ENCODE measurements at regions not wholly inside any gene's neighbourhood (a gene's known extent, or its start where the extent isn't known, plus 50 kb on each side); places are given as distances from the start of the nearest gene placed in this dataset.

DNA sequence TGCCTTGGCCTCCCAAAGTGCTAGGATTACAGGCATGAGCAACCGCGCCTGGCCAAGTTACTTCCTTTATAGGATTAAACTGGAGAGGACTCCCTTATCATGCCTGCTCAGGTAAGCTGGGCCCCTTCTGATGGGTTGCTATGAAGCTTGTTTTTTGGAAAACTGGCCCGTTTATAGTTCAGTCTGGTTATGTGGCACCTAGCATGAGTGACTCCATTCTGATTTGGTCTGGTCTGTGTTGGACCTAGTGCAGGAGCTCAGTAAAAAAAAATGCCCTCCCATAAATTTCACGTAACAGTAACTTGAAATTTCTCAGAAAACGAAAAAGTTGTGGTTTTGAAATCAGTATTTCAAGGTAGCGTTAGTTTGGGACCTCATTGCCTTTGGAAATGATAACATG is 448.4 kb downstream of the HACE1 start:
- DNase-seq = no peak

DNA sequence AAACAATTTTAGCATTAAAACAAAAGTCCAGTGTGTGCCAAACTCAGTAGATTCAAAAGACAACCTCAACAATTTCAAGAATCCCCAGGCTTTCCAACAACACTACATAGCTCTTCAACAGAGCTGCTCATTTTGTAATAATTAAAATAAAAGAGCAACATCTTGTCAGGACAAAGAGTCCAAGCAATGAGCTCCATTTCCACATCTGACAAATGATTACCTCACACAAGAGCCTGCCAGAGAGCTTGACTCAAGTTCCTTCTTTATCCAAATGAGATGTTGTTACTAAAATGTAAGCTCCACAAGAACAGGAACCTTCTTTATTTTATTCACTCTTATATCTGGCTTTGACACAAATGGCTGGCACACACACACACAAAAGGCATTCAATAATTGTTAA is 449.8 kb downstream of the HACE1 start:
- no peak for DNase-seq

DNA sequence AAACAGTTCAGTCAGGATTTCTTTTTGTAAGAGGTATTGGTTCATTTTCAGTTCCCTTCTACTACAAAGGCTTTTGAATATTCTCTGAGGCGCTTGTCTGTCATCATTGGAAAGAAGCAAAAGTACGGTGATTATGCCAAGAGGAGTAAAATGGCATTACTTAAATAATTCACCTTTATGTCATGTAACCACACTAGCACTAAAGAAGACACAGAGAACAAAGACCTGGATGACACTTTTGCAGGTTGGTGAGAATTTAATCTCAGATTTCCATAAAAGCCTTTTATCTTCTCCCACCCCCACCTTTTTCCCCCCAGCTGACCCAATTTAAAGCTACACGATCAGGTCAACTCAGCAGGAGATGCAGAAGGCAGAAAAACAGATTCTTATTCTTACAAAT is 451.8 kb downstream of the HACE1 start:
- DNase-seq = no peak

DNA sequence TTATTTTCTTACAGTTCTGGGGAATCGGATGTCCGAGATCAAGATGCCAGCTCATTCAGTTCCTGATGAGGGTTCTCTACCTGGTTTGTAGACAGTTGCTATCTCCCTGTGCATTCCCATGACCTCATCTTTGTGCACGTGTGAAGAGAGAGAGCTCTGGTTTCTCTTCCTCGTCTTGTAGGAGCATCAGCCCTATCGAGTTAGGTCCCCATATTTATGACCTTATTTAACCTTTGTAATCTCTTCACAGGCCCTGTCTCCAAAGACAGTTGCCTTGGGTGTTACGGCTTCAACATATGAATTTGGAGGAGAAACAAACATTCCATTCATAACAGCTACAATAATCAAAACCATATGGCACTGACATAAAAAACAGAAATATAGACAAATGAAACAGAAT is 455.3 kb downstream of the HACE1 start:
- no peak for DNase-seq

DNA sequence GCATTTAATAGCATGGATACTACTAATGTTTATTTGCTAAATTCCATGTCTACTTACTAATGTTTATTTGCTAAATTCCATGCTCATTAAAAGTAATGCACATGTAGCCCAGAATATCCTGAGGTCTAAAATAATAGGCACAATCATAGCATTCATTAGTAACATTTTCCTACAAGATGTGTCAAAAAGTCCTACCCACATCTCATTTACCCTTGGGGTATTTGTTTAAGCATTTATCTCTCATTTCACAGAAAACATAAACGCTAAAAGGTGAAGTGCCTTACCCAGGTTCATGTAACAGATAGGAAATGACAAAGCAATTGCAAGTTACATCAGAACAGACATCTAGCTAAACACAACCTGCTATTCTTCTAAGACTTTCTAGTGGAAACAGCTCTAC is 457.1 kb downstream of the HACE1 start:
- no peak for DNase-seq

DNA sequence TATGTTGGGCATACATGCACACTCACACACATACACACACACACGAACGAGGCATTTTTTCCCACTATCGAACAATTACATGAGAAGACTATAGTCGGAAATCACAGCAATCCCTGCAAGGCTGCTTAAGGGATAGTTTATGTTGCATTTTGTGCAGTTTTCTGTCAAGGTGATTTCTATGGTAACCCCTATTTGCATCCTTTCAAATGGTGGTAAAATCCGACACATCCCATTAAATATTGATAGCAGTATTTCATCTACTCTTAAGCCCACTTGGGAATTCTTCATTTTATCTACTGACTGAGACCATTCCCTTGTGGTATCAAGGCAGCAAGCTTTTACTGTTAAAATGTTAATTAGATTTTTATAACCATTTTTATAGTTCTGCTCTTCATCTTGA is 457.8 kb downstream of the HACE1 start:
- DNase-seq = no peak

DNA sequence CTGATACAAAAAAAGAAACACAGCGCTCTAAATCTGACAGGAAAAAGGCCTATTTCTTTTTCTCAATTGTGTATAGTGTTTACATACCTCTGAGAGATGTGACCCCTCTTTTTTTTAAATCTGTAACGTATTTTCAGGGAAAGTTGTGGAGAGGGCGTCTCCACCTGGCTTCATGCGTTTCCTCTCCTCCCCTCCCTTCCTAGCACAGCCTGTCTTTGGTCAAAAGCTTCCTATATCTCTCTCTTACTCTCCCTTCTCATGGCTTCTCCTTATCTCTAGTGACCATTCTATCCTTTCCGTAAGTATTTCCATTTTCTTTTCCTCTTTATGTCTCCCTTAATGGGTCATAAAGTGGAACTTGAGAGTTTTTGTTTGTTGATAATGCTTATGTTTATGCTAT is 458.9 kb downstream of the HACE1 start:
- no peak for DNase-seq

DNA sequence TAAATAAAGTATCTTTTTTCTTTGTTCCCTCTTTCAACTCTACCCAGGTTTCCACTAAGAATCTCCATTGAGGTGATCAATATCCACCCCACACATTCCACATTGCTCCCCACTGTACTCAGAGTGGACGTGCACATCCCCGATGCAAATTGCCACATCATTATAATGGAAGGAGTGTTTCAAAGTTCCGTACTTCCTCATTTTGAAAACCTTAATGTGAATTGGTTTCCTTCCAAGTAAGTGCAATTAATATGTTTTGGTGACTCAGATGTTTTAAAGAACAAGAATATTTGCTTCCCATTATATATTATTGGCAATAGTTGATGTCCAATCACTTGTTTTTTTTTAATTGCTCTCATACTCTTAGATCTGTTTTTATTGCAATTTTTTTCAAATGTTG is 463.6 kb downstream of the HACE1 start:
- peak; percentile 5 for DNase-seq

DNA sequence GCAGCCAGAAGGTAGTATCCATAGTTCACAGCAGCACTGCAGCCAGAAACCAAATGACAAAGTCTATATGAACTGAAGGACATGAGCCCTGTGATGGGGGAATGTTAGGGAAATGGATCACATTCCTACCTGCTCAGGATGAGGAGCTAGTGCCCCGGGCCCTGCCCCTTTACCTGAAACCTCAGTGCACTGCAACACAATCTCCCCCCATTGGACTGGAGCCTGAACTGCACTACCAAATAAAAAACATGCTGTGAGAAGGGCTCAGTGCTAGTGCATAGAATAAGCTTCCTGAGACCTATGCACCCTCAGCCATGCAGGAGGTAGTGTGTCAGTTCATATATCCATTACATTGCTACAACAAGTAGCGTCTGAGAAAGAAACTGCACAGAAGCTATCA is 477.8 kb downstream of the HACE1 start:
- no peak for DNase-seq

DNA sequence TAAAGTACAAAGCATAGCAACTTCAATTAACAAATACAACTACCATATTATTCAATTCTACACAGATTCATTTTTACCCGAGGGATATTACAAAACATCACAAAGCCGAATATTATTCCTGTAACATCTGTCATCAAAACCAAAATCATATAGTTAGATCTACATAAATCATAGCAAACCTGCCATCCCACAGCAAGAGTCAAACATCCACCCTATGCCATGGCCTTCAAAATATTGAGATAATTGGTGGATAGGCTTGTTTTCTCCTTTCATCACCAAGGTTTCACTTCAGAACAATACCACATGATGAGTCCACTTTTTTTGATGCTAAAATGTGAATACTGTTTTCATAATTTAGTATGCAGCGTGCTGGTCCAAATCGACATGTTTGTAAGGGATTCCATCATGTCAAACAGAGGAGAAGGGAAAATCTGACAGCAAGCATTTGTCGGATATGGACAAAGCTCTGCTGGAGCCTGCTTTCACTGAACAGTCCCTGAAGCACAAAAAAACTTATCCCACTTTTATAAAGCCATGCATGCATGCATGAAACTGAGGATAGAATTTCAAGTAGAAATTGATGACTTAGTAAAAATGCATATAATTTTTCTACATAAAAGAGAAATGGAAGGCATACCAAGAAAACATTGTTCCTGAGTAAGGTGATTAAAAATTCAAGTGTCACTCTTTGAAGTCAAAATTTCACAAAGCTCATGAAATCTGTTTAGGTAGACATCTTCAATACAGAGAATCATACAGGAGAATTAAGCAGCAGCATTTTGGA is 494.1 kb downstream of the HACE1 start:
- DNase-seq = no peak

DNA sequence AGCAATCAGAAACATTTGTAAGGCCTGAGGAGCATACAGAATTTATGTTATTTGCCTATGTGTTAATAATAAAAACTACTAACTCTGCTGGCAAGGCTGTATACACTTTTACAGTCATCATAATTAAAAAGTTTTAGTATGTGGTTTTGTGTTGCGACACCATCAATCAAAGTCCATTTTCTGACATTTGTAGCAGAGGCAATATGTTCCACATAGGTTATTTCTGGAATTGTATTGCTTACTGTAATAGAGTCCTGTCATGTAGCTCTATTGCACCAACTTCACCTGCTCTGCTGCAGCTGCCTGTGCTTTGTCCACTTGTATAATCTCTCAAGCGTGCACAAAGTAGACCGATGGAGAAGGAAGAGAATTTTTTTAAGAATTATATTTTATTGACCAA is 501.8 kb downstream of the HACE1 start:
- DNase-seq = no peak

DNA sequence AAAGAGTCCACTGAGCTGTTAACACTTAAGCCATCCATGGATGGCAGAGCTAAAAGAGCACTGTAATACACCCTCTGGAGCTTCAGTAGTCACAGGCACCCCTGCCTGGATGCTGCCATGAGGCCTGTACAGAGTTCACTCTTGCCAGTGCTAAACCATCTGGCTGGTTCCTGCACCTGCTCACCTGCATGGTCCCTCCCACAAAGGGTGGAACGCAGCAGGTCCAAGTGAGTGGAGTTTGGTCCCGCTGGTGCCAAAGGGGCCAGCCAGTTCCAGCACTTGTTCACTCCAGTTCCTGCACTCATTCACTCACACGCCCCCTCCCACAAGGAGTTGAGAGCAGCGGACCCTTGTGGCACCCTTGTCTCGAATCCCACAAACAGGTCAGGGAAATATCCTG is 503.5 kb downstream of the HACE1 start:
- DNase-seq = no peak

DNA sequence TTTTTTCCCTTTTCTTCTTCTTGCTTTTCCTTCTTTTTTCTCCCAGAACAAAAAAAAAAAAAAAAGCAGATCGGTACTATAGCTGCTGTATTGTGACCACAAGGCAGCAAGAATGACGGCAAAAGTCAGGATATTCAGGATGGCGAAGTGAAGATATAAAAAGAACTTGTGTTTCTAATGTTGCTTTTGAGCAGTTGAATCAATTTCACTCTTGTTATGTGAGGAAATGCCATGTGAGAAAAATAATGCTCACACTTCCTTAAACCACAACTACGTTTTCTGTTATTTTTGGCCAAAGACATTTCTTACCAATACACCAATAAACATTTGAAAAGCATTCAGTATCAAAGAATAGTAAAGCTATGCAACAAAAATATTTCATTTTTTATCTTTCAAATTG is 510.5 kb downstream of the HACE1 start:
- no peak for DNase-seq

DNA sequence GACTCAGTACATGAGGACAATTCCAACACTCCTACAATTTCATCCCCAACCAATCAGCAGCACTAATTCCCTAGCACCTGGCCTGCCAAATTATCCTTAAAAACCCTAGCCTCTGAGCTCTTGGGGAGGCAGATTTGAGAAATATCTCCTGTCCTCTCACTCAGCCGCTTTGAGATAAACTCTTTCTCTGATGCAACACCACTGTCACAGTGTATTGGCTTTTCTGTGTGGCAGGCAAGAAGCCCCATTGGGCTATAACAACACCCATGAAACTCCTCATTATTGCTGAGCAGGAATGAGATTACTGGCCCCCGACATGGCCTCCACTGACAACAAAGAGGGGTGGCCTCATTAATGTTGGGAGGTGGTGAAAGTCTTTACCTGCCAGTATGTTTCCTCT is 515.5 kb downstream of the HACE1 start:
- no peak for DNase-seq

DNA sequence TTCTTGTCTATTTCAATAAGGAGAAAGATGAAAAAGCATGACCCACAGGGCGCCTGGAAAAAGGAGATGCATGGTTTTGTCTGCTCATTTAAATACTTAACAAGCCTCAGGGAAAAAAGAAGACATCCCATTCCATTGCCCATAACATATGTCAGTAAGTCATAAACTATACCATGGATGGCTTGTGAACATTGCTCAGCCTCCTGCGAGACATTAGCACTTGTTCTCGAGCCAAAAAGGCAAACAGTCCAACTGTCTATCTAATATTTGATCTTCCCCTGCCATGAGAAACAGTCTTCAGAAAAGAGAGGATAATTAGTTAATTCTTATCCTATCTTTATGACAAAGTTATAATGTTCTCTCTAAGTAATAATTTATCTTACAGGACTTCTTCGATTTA is 527.4 kb downstream of the HACE1 start:
- no peak for DNase-seq

DNA sequence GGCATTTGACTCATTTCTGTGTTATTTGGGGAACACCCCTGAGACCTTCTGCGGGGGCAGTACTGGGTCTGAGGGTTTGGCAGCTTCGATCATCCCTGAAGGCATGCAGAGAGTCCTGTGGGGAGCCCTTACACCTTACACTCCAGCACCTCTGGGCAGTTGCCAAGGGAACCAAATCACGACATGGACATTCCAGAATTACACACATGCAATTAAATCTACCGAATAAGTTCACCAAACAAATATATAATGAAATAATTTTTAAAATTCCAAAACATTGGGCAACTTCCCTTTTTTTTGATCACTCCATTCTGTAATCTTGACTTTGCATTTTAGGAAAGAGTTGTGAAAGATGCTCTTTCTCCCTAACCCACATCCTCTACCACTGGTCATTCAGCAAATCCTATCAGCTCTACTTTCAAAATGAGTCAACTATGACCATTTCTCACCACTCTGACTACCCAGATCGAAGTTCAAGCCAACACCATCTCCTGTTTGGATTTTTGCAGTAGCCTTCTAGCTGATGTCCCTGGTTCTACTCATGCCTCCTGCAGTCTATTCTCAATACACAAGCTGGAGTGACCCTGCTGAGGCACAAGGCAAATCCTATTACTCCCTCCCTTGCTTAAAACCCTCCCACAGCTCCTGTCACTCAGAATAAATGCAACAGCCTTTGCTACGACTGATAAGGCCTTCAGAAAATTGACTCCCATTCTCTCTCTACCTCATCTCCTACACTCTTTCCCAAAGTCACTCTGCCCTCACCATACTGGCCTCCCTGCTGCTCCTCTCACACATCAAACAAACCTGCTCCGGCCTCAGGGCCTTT is 533.3 kb downstream of the HACE1 start:
- no peak for DNase-seq

DNA sequence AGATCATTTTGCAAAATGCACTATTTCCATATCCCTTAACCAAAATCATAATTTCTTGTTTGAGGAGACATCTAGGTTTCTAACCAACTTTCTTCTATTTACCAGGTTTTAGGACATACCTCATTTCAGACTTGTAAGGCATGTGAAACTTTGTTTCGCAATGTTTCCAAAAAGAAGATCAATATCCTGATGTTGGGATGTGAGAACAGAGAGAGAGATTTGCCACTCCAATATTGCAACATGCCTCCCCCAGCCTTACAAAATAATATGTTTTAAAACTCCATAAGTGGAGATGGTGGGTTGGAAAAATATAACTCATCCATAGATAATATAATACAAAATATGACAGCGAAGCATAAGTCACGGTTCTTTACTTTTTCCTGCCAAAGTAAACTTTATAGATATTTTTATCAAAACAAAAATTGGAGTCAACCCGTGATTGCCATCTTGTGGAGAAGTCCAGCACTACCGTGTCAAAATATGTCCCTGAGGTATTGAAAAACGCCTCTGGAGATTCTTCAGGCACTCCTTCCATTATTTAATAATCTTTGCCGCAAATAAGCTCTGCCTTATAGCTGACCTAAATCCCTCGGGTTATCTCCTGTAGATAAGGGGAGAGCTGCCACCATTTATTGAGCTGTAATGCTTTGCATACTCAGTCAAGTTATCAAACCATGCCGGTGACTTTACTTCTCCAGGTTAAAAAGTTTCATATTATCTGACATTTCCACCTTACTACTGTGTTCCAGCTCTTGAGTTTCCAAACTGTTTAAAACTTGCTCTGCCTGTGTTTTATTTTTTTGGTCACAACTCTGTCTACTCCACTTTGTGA is 534.2 kb downstream of the HACE1 start:
- DNase-seq = peak; percentile 42

DNA sequence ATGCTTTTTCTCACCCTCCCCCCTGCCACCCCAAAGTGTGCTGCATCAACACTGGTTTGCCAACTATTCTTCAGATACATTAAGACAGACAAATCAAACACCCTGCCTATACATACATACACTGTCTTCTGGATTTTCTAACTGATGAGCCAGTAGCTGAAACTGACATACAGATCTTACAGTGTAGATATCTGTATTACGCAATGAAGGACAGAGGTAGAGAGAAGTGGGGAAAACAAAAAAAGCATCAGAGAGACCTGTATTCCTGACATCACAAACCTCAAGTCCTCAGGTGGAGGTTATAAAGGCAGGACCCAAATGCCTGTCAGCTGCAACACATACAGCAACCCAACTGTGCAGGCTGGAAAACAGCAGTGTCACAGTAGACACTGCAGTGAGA is 535.4 kb downstream of the HACE1 start:
- DNase-seq = no peak

DNA sequence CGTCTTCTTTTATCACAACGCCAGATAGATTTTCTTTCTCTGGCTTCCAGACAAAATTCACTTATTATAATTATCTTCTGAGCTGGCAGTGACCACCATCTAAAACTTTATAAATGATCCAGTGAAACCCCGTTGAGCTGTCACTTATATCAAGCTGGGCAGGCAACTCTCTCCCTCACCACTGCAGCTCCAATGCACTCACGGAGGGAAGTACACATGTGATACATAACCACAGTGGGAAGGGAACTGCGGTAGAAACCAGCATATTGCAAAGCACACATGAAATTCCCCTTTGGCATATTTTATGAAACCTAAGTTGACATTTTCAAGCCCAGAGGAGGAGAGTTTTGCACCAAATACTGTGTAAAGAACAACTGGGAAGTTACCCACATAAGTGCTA is 536.9 kb downstream of the HACE1 start:
- no peak for DNase-seq

DNA sequence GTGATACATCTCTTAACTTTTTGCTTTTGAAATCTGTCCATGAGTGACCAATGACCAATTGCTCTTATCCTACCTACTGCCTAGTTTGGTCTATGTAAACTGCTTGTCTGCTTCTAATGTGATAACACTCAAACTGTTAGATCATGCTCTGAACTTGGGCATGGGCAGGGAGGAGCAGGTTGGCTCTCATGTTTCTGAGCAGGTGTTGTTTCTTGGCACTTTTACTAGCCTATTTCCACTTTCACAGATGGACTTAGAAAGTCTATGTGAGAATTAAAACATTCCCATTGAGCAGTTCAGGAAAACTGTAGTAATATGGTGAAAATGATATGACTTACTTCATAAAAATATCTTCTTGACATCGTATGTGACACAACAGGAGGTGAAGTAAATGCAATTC is 538.4 kb downstream of the HACE1 start:
- no peak for DNase-seq

DNA sequence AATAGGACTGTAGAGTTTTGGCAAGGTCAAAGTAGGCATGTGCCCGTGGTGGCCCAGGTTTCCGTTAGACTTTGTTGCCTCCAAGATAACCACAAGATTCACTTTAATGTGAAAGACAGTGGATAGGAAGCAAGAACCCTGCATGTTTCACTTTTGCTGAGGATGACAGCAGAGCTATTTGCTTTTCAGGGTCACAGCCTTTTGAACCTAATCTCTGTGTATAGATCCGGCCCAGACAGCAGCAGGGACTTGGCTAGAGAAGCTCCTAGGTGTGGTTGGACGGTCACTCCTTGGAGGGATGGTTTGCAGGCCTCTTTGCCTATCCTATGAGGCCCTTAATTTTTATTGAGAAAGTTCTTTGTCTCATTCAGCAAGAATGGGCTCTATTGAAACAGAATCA is 538.8 kb downstream of the HACE1 start:
- DNase-seq = no peak

DNA sequence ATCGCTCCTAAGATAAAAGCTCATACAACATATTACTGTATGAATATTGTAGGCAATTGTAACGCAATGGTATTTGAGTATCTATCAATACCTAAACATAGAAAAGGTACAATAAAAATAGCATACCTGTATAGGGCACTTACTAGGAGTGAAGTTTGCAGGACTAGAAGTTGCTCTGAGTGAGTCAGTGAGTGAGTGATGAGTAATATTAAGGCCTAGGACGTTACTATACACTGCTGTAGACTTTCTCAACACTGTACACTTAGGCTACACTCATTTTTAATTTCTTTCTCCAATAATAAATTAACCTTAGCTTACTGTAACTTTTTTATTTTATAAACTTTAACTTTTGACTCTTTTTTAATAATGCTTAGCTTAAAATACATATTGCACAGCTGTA is 546.9 kb downstream of the HACE1 start:
- DNase-seq = no peak

DNA sequence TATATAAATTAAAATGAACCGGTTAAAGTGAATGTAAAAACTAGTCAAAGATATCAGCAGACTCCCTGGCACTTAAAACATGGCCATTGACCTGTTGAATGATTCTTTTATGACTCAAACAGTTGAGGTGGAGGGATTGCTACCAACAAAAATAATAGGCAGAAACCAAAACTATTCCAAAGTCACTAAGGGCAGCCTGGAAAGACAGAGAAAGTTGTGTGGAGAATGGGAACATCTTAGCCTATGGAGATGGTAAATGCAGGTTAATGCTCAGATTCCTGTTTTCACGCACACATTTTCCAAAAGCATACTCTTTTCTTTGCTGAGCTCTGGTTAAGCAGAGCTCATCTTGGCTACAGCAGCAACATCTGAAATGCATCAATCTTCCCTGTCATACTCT is 553.5 kb downstream of the HACE1 start:
- DNase-seq = no peak

DNA sequence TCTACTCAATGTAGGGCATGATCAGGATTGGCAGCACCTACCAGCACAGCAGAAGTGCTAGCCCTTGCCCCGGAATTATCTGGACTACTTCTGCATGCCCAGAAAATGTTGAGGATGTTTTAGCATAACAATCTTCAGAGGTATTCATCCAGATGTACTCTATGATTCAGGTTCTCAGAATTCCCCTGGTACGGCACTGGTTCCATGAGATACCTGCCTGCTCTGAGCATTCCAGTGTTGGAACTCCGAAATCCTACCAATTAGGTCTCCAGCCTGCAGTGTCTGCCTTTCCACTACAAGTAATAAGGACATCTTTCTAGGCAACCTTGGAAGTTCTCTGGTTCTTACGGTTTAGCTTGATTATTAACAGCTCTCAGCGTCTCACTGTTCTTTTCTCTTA is 554.5 kb downstream of the HACE1 start:
- no peak for DNase-seq

All from hematopoietic multipotent progenitor cell treated with erythropoietin and hydrocortisone succinate and interleukin-3 and kit ligand, for 6 days (in vitro differentiated cells).